PFSK-1 (cell line): ENCODE measurements at regions not wholly inside any gene's neighbourhood (a gene's known extent, or its start where the extent isn't known, plus 50 kb on each side); places are given as distances from the start of the nearest gene placed in this dataset.

Source experiments
- FOXP2 ChIP-seq: optimal IDR thresholded peaks from 2 replicates; pipeline ENCODE3; 2011; ENCODE audit warnings: borderline replicate concordance, control low read depth, inconsistent platforms; ENCODE audit not compliant: insufficient read depth; ENCODE audit errors: extremely low read length, extremely low read depth
- POLR2AphosphoS5 ChIP-seq: IDR thresholded peaks from 2 replicates; pipeline ENCODE4 v1.6.1; 2012; ENCODE audit warnings: low read depth, mild to moderate bottlenecking, control low read depth, low read length, moderate library complexity
- REST ChIP-seq, 2 experiments: IDR thresholded peaks; 2 replicates each; pipeline versions ENCODE4 v1.6.1 to v1.8.0; 2011 to 2012; ENCODE audit warnings: low read depth in 2 of 2, low read length in 2 of 2, control low read depth in 1 of 2, inconsistent platforms in 1 of 2, mild to moderate bottlenecking in 1 of 2, moderate library complexity in 1 of 2; ENCODE audit not compliant: insufficient read depth in 1 of 2
- SIN3A ChIP-seq: IDR thresholded peaks from 2 replicates; pipeline ENCODE4 v1.6.1; 2012; ENCODE audit warnings: mild to moderate bottlenecking, low read length, moderate library complexity, borderline replicate concordance; ENCODE audit not compliant: insufficient read depth
- TAF1 ChIP-seq: IDR thresholded peaks from 2 replicates; pipeline ENCODE4 v1.6.1; 2012; ENCODE audit warnings: low read length, control low read depth, borderline replicate concordance; ENCODE audit not compliant: insufficient read depth

DNA sequence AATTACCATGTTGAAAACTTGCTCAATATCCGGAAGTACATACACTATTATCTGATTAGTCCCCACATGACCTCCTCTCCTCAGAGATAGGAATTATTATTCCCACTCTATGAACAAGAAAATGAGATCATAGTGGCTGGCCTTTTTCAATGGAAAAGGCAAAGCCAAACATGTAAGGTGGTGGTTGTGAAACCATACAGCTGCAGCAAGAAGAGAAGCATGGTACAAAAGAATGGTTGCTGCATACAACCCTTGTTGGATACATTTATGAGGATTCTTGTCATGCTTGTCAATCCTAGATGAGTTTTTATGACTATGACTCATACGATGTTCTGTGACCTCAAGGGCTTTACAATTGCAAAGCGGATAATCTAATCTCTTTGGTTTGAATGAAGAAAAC lies 514.7 kb downstream of the PLPP3 start:
- TF ChIP-seq SIN3A (no peak), REST (IDR thresholded peaks at IDR 0.05; ENCODE audit: insufficient read depth in 1 of 2, low read depth in 2 of 2, low read length in 2 of 2) (no peak), FOXP2 (no peak), POLR2AphosphoS5 (no peak), TAF1 (no peak)

DNA sequence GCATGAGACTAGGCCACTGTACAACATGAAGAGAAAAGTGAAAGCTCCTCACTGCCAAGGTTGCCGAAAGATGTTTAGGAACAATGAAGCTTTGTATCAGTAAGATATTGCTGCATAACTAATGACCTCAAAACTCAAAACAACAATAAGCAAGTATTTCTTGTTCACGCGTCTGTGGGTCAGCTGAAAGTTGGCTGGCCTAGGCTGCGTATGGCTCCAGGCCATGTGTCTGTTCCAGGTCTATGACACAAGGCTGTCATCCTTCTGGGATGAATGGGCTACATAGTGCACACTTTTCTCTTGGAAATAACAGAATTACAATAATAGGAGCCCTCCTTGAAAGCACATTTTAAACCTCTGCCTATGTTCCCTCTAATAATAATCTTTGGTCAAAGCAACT lies 515.9 kb downstream of the PLPP3 start:
- TF ChIP-seq TAF1, result no peak
- TF ChIP-seq REST (IDR thresholded peaks at IDR 0.05; ENCODE audit: insufficient read depth in 1 of 2, low read depth in 2 of 2, low read length in 2 of 2), result no peak

- no peak for TF ChIP-seq REST (IDR thresholded peaks at IDR 0.05; ENCODE audit: insufficient read depth in 1 of 2, low read depth in 2 of 2, low read length in 2 of 2)
- no peak for TF ChIP-seq SIN3A
- TF ChIP-seq POLR2AphosphoS5, result no peak
- TF ChIP-seq FOXP2, result no peak
- TF ChIP-seq TAF1, result no peak
Observed at GRCh38 chr1:56062625-56063024, 516.7 kb downstream of the PLPP3 start.

DNA sequence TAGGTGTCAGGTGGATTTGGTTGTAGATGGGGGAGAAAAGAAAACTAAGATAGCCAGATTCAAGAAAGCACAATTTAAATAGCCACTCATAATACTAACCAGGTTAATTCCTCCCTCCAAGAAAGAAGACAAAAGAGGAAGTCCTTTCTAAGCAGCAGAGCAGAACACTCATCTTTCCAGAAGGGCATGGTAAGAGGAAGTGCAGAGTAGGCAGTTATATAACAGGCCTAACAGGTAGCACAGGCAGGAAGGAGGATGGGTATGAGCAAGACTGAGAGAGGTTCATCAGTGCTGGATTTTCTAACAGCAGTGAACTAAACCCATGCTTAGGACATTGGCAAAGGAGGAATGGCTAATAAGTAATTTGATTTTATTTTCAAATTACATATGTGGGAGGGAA lies 517.5 kb downstream of the PLPP3 start:
- TF ChIP-seq SIN3A (no peak), FOXP2 (no peak), TAF1 (no peak), REST (IDR thresholded peaks at IDR 0.05; ENCODE audit: insufficient read depth in 1 of 2, low read depth in 2 of 2, low read length in 2 of 2) (no peak), POLR2AphosphoS5 (no peak)

DNA sequence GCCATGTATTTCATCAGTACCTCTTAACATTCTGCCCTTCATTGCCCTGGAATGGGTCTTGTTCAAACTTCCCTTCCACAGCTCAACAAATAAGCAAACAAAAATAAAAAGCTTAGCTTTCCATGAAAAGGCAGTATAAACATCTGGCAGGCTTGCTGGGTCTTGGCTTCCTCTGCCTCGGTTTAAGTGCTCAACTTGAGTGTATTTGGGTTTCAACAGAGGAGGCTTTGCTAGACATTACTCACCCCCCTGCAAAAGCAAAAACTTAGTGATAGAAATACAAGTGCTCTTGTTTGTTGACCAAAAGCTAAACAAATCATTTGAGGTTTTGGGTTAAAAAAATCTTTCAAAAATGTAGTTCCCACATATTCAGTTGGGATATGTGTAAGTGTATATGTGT lies 518.5 kb downstream of the PLPP3 start:
- TF ChIP-seq POLR2AphosphoS5, result no peak
- no peak for TF ChIP-seq SIN3A
- no peak for TF ChIP-seq REST (IDR thresholded peaks at IDR 0.05; ENCODE audit: insufficient read depth in 1 of 2, low read depth in 2 of 2, low read length in 2 of 2)
- TF ChIP-seq FOXP2, result no peak
